ENCODE measurements at regions not wholly inside any gene's neighbourhood (a gene's known extent, or its start where the extent isn't known, plus 50 kb on each side); places are given as distances from the start of the nearest gene placed in this dataset.
A peak's percentile ranks its signal among the peaks of the same experiment; 100 is the strongest.
"Not testable (repeated sequence)": the region's sequence is repeated elsewhere in the genome, so short reads cannot be mapped to it uniquely, and the experiment has no call there.

DNA sequence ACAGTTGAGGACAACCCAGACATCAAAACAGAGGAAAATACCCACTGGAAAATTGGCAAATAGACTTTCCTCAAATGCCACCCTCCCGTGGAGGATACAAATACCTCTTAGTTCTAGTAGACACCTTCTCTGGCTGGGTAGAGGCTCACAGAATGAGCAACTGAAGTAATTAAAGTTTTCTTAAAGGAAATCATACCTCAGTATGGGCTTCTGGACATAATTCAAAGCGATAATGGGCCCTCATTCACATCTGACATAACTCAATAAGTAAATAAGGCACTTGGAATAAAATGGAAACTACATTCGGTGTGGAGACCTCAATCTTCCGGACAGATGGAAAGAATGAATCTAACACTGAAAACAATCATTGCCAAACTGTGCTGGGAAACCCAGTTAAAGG lies 115.2 kb upstream of the PLCL2 start:
- ATAC-seq (no peak), DNase-seq (no peak)
- Mint-ChIP-seq H3K36me3 (ENCODE audit: insufficient read depth) (no peaks in the 10 kb centered on the region), H3K27me3 (ENCODE audit: low read depth) (no peaks in the 10 kb centered on the region), H3K4me1 (ENCODE audit: low read depth) (peaks cover 7% of the 10 kb centered on the region), H3K4me3 (no peak overlapping the region), H3K9me3 (no peaks in the 10 kb centered on the region)

DNA sequence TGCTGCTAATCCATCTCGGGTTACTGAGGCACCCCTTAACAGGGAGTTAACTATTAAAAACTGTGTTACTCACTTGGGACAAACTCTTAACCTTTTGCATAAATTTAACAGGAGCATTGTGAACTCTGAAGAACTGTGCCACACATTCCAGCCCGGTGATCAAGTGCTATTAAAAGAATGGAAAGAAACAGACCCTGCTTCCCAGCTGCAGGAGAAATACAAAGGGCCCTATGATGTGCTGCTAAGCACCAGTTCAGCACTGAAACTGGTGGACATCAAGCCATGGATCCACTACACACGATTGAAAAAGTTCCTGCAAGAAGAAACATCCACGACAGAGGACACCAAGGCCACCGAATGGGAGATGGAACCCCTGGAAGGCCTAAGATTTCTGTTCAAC lies 114.7 kb upstream of the PLCL2 start:
- no peaks in the 10 kb centered on the region for H3K9me3 Mint-ChIP-seq
- H3K36me3 Mint-ChIP-seq (ENCODE audit: insufficient read depth), result no peaks in the 10 kb centered on the region
- DNase-seq, result no peak
- H3K27me3 Mint-ChIP-seq (ENCODE audit: low read depth), result peaks cover 2% of the 10 kb centered on the region
- peaks cover 11% of the 10 kb centered on the region for H3K4me1 Mint-ChIP-seq (ENCODE audit: low read depth)
- no peak for ATAC-seq
- no peak overlapping the region for H3K4me3 Mint-ChIP-seq

DNA sequence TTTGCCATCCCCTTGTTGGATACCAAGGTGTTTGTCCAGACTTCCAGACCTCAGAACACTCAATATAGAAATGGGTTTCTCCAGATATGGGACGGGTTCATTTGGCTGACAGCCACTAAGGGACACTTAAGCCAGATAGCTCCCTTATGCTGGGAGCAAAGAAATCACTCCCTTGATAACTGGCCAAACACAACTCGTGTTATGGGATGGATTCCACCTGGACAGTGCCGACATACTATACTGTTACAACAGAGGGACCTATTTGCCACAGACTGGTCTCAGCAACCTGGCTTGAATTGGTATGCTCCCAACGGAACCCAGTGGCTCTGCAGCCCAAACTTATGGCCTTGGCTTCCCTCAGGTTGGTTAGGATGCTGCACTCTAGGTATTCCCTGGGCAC lies 114.0 kb upstream of the PLCL2 start:
- Mint-ChIP-seq H3K4me3 (no peak overlapping the region), H3K27me3 (ENCODE audit: low read depth) (peaks cover 2% of the 10 kb centered on the region), H3K9me3 (no peaks in the 10 kb centered on the region), H3K4me1 (ENCODE audit: low read depth) (peaks cover 11% of the 10 kb centered on the region), H3K36me3 (ENCODE audit: insufficient read depth) (no peaks in the 10 kb centered on the region)
- ATAC-seq, result no peak
- DNase-seq, result no peak

DNA sequence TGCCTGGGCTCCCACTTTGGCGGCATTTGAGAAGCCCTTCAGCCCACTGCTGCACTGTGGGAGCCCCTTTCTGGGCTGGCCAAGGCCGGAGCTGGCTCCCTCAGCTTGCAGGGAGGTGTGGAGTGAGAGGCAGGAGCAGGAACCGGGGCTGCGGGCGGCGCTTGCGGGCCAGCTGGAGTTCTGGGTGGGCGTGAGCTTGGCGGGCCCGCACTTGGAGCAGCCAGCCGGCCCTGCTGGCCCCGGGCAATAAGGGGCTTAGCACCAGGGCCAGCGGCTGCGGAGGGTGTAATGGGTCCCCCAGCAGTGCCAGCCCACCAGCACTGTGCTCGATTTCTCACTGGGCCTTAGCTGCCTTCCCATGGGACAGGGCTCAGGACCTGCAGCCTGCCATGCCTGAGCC lies 111.2 kb upstream of the PLCL2 start:
- peaks cover 11% of the 10 kb centered on the region for H3K4me1 Mint-ChIP-seq (ENCODE audit: low read depth)
- H3K36me3 Mint-ChIP-seq (ENCODE audit: insufficient read depth), result not testable (repeated sequence)

DNA sequence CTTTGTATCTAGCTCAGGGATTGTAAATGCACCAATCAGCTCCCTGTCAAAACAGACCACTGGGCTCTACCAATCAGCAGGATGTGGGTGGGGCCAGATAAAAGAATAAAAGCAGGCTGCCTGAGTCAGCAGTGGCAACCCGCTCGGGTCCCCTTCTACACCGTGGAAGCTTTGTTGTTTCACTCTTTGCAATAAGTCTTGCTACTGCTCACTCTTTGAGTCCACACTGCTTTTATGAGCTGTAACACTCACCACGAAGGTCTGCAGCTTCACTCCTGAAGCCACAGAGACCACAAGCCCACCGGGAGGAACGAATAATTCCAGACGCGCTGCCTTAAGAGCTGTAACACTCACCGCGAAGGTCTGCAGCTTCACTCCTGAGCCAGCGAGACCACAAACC lies 110.2 kb upstream of the PLCL2 start:
- peak overlapping the region; percentile 38 for H3K4me3 Mint-ChIP-seq
- not testable (repeated sequence) for H3K36me3 Mint-ChIP-seq (ENCODE audit: insufficient read depth); DNase-seq; H3K9me3 Mint-ChIP-seq; ATAC-seq; H3K27me3 Mint-ChIP-seq (ENCODE audit: low read depth)
- H3K4me1 Mint-ChIP-seq (ENCODE audit: low read depth), result peaks cover 11% of the 10 kb centered on the region

More for the DNA sequence above, 111.2 kb upstream of the PLCL2 start:
- not testable (repeated sequence) for H3K9me3 Mint-ChIP-seq; H3K4me3 Mint-ChIP-seq; DNase-seq; ATAC-seq; H3K27me3 Mint-ChIP-seq (ENCODE audit: low read depth)

DNA sequence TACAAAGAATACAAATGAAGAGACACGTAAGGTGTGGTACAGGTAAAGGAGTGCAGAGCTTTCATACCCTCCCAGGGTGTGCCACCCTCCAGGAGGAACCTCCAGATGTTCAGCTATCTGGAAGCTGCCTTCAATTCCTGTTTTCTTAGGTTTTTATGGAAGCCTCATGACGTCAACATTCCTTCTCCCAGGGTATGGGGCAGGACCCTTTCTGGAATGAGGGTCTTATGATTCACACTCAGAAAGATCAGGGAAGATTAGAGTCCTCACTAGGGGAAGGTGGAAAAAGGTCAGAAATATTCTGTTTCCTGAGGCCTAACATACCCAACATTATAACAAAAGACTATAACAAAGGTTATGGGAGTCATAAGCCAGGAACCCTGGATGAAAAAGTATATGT lies 99.8 kb upstream of the PLCL2 start:
- DNase-seq (no peak), ATAC-seq (no peak)
- H3K4me1 Mint-ChIP-seq (ENCODE audit: low read depth), result peaks cover 10% of the 10 kb centered on the region
- H3K4me3 Mint-ChIP-seq, result no peak overlapping the region
- H3K9me3 Mint-ChIP-seq, result no peaks in the 10 kb centered on the region
- H3K36me3 Mint-ChIP-seq (ENCODE audit: insufficient read depth), result no peaks in the 10 kb centered on the region
- H3K27me3 Mint-ChIP-seq (ENCODE audit: low read depth), result no peaks in the 10 kb centered on the region

DNA sequence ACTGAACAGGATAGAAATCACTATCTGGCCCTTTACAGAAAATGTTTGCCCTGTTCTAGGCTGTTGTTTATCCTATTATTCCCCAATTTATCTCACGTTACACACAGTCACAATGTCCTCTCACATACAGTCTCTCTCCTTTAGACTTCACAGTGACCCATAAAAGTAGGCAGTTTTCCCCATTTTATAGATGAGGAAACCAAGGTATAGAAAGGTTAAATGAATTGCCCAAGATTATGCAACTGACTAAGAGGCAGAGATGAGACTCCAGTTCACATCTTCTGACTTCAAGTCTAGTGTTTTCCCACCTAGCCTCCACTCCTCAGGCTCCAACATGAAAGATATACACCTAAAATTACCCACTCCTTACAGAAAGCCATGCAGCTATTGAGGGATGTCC lies 99.3 kb upstream of the PLCL2 start:
- DNase-seq (no peak), ATAC-seq (no peak)
- Mint-ChIP-seq H3K9me3 (no peaks in the 10 kb centered on the region), H3K36me3 (ENCODE audit: insufficient read depth) (no peaks in the 10 kb centered on the region), H3K27me3 (ENCODE audit: low read depth) (no peaks in the 10 kb centered on the region), H3K4me3 (no peak overlapping the region), H3K4me1 (ENCODE audit: low read depth) (peaks cover 15% of the 10 kb centered on the region)

DNA sequence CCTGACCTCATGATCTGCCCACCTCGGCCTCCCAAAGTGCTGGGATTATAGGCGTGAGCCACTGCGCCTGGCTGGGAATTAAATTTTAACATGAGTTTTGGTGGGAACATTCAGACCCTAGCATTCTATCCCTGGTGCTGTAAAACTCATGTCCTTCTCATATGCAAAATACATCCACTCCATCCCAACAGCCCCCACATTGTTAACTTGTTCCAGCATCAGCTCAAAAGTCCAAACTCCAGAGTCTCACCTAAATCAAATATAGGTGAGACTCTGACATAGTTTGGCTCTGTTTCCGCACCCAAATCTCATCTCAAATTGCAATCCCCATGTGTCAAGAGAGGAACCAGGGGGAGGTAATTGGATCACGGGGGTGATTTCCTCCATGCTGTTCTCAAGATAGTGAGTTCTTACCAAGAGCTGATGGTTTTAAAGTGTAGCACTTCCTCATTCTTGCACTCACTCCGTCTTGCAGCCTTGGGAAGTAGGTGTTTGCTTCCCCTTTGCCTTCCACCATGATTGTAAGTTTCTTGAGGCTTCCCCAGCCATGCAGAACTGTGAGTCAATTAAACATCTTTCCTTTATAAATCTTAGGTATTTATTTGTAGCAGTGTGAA lies 96.2 kb upstream of the PLCL2 start:
- Mint-ChIP-seq H3K27me3 (ENCODE audit: low read depth) (peaks cover 9% of the 10 kb centered on the region), H3K9me3 (no peaks in the 10 kb centered on the region), H3K4me1 (ENCODE audit: low read depth) (peaks cover 21% of the 10 kb centered on the region), H3K36me3 (ENCODE audit: insufficient read depth) (no peaks in the 10 kb centered on the region), H3K4me3 (no peak overlapping the region)
- ATAC-seq (no peak), DNase-seq (no peak)

DNA sequence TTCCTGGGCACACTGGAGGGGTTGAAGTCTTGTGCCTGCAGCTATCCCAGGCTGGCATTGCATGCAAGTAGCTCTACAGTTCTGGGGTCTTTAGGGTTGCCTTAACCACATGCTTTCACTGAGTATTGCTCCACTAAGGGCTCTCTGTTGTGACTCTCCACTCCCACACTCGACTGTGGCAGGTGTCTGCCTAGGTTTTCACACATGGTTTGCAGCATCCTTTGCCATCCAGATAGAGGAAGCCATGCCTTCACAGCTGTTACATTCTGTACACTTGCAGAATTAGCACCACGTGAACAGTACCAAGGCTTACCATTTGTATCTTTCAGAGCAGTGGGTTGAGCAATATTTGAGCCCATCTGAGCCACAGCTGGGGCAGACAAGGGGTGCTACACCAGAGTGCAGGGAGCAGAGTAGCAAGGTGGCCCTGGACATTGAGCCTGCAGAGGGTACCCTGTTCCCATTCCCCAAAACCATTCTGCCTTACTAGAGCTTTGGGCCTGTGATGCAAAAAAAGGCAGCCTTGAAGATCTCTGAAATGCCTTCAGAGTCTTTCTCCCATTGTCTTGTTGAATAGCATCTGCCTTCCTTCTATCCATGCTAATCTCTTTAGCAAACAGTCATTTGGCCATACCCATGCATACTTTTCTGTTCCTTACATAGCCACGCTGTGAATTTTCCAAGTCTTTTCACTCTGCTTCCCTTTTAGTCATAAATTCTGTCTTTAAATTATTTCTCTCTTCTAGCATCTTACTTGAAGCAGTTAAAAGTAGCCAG lies 95.2 kb upstream of the PLCL2 start:
- no peak for ATAC-seq
- Mint-ChIP-seq H3K9me3 (no peaks in the 10 kb centered on the region), H3K27me3 (ENCODE audit: low read depth) (peaks cover 9% of the 10 kb centered on the region), H3K36me3 (ENCODE audit: insufficient read depth) (no peaks in the 10 kb centered on the region), H3K4me3 (no peak overlapping the region), H3K4me1 (ENCODE audit: low read depth) (peaks cover 21% of the 10 kb centered on the region)
- DNase-seq, result no peak

DNA sequence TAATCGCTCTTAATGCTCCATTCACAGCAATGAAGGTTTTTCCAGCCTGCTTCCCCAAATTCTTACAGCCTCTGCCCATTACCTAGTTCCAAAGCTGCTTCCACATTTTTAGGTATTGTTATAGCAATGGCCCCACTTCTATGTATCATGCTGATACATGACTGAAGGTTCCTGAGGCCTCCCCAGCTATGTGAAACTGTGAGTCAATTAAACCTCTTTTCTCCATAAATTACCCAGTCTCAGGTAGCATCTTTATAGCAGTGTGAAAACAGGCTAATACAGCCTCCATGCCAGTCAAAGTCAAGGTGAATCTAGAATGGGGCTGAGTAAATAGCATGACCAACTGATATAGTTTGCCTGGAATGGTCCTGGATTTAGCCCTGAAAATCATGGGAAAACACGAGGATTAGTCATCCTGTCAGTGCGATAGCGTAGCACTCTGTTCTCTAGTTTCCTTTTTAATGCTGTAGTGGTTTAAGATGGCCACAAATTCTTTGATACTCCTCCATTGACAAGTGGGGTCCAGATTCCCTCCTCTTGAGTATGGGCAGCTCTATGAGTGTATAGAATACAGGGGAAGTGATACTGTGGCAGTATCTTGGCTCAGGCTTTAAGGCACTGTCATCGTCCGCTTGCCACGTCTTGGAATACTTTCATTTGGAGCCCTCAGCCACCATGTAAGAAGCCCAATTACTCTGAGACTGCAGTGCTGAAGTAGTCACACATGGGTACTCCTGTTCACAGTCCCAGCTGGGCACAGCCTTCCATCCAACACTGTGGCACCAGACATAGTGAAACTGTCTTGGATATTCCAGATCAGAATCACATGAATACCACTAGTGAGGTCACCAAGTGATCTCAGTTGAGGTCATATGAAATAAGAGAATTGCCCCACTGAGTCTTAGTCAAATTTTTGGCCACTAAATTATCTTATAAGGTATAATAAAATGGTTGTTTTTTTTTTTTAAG lies 94.0 kb upstream of the PLCL2 start:
- Mint-ChIP-seq H3K36me3 (ENCODE audit: insufficient read depth) (no peaks in the 10 kb centered on the region), H3K9me3 (no peaks in the 10 kb centered on the region), H3K4me1 (ENCODE audit: low read depth) (peaks cover 21% of the 10 kb centered on the region), H3K27me3 (ENCODE audit: low read depth) (peaks cover 9% of the 10 kb centered on the region), H3K4me3 (no peak overlapping the region)
- peak; percentile 83 to 84 for ATAC-seq
- no peak for DNase-seq

DNA sequence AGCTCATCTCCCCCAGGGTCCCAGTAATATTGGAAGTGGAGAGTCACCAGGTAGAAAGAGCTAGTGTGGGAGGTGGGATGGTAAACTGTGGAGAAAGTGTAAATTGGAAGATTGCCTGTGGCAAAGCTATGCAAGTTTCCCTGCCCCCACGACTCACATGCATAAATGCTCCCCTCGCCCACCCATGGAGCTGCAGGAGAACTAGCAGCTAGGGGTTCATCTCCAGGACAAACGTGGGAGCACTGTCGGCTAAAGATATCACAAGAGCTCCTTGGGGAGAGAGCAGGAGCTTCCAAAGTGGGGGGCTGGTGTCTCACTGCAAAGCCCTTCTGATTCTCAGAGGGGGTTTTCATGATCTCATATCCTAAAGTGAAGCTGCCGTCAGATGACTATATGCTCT lies 91.4 kb upstream of the PLCL2 start:
- no peaks in the 10 kb centered on the region for H3K36me3 Mint-ChIP-seq (ENCODE audit: insufficient read depth)
- no peak for ATAC-seq
- peaks cover 9% of the 10 kb centered on the region for H3K27me3 Mint-ChIP-seq (ENCODE audit: low read depth)
- peaks cover 34% of the 10 kb centered on the region for H3K4me1 Mint-ChIP-seq (ENCODE audit: low read depth)
- DNase-seq, result no peak
- no peaks in the 10 kb centered on the region for H3K9me3 Mint-ChIP-seq
- H3K4me3 Mint-ChIP-seq, result no peak overlapping the region

DNA sequence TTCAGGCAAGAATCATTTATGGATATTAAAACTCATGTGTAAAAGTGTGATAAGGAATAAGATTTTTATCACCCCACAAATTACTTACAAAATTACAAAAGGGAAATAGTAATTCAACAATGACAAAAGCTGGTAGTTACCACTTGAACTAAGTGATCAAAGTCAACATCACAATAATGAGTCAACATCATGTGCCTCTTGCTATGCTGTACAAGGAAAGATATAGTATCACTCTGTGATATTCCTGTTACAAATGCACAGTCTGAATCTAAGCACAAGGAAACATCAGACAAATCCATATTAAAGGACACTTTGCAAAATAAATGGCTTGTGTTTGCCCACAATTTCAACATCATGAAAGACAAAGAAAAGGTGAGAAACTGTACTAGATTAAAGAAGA lies 90.5 kb upstream of the PLCL2 start:
- no peak overlapping the region for H3K4me3 Mint-ChIP-seq
- ATAC-seq, result no peak
- DNase-seq, result no peak
- H3K27me3 Mint-ChIP-seq (ENCODE audit: low read depth), result peaks cover 9% of the 10 kb centered on the region
- H3K4me1 Mint-ChIP-seq (ENCODE audit: low read depth), result peaks cover 30% of the 10 kb centered on the region
- H3K9me3 Mint-ChIP-seq, result no peaks in the 10 kb centered on the region
- H3K36me3 Mint-ChIP-seq (ENCODE audit: insufficient read depth), result no peaks in the 10 kb centered on the region

DNA sequence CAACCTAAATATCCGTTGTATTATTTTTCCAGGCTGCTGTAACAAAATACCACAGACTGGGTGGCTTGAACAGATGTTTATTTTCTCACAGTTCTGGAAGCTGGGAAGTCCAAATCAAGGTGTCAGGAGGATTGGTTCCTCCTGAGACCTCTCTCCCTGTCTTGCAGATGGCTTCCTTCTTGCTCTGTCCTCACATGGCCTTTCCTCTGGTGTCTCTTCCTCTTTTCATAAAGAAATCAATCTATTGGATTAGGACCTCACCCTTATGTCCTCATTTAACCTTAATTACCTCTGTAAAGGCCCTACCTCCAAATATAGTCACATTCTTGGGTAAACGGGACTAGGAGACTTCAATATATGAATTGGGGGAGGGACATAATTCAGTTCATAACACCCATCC lies 89.2 kb upstream of the PLCL2 start:
- no peak overlapping the region for H3K4me3 Mint-ChIP-seq
- no peak for ATAC-seq

DNA sequence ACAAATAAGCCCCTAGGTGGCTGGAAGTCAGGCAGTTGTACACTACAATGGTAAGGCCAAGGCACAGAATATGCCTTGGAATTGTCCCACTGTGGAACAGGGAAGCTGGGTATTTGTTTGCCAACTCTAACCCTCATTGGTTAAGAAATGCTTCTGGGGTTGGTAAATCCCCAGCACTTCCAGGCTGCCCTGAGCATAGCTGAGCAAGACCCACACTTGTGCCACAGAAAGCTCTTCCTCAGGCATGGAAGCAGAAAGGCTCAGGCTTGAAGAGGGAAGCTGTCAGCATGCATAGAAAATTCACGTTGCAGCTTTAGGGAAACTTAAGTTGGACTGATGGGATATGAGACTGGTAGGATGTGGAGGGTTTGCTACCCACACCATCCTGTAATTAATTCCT lies 86.9 kb upstream of the PLCL2 start:
- peaks cover 41% of the 10 kb centered on the region for H3K4me1 Mint-ChIP-seq (ENCODE audit: low read depth)
- ATAC-seq (no peak), DNase-seq (no peak)
- no peaks in the 10 kb centered on the region for H3K36me3 Mint-ChIP-seq (ENCODE audit: insufficient read depth)
- H3K9me3 Mint-ChIP-seq, result no peaks in the 10 kb centered on the region
- H3K27me3 Mint-ChIP-seq (ENCODE audit: low read depth), result peaks cover 4% of the 10 kb centered on the region
- H3K4me3 Mint-ChIP-seq, result no peak overlapping the region

More for the DNA sequence above, 89.2 kb upstream of the PLCL2 start:
- no peaks in the 10 kb centered on the region for H3K9me3 Mint-ChIP-seq
- no peaks in the 10 kb centered on the region for H3K36me3 Mint-ChIP-seq (ENCODE audit: insufficient read depth)
- H3K27me3 Mint-ChIP-seq (ENCODE audit: low read depth), result peaks cover 9% of the 10 kb centered on the region
- DNase-seq, result no peak
- H3K4me1 Mint-ChIP-seq (ENCODE audit: low read depth), result peaks cover 29% of the 10 kb centered on the region
